ENCODE measurements at regions not wholly inside any gene's neighbourhood (a gene's known extent, or its start where the extent isn't known, plus 50 kb on each side); places are given as distances from the start of the nearest gene placed in this dataset.

GRCh38 chr7:136030867-136031318 lies 53.7 kb upstream of the MTPN start:
- no peak for TF ChIP-seq CTCF (conservative IDR thresholded peaks at IDR 0.05; ENCODE audit: control insufficient read depth, insufficient read depth, low read depth, low read length)
- no peak overlapping the region for H3K4me3 ChIP-seq (ENCODE audit: control insufficient read depth, low read depth, low read length)
- peak; percentile 5 for DNase-seq (ENCODE audit: low read depth)

GRCh38 chr7:136030330-136030729 lies 53.2 kb upstream of the MTPN start:
- TF ChIP-seq CTCF (conservative IDR thresholded peaks at IDR 0.05; ENCODE audit: control insufficient read depth, insufficient read depth, low read depth, low read length), result no peak
- DNase-seq (ENCODE audit: low read depth), result no peak
- no peak overlapping the region for H3K4me3 ChIP-seq (ENCODE audit: control insufficient read depth, low read depth, low read length)

- no peak for DNase-seq (ENCODE audit: low read depth)
- TF ChIP-seq CTCF (conservative IDR thresholded peaks at IDR 0.05; ENCODE audit: control insufficient read depth, insufficient read depth, low read depth, low read length), result no peak
- H3K4me3 ChIP-seq (ENCODE audit: control insufficient read depth, low read depth, low read length), result no peak overlapping the region
These were observed 50.0 kb upstream of the MTPN start for GRCh38 chr7:136027160-136027559.

All from fibroblast of mammary gland (primary cell).